ENCODE measurements at regions not wholly inside any gene's neighbourhood (a gene's known extent, or its start where the extent isn't known, plus 50 kb on each side); places are given as distances from the start of the nearest gene placed in this dataset.

DNA sequence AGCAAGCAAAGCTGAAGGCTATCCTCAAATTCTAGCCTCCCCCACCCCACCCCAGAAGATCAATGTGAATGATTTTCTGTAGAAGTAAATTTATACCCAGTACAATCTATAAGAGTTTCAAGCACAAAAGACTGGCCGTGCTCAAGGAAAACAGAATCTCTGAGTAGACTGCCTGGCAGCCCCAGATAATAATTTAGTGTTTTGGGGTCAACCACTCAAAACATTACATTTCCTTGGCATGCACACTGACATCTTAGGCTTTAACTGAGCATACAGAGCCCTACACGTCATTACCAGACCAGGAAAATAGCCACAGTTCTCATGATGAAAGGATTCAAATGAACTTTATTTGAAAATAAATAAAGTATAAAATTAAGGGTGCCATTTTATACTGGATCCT, 376.5 kb downstream of the TBL1XR1 start:
- no peak for TF ChIP-seq POLR2AphosphoS5 (IDR thresholded peaks at IDR 0.05; ENCODE audit: borderline replicate concordance, low read depth, low read length)
- no peak for TF ChIP-seq EZH2 (IDR thresholded peaks at IDR 0.05)
- TF ChIP-seq FOXP2 (optimal IDR thresholded peaks at IDR 0.05; ENCODE audit: control extremely low read depth, extremely low read length, insufficient read depth), result no peak
